Activated naive CD8-positive, alpha-beta T cell (primary cell): ENCODE measurements at regions not wholly inside any gene's neighbourhood (a gene's known extent, or its start where the extent isn't known, plus 50 kb on each side); places are given as distances from the start of the nearest gene placed in this dataset.
A peak's percentile ranks its signal among the peaks of the same experiment; 100 is the strongest.

Experiments used
- H3K27ac Mint-ChIP-seq: one replicate; pipeline ENCODE4 v1.8.0; 2021; ENCODE audit warnings: mixed read lengths
- H3K27me3 Mint-ChIP-seq: one replicate; pipeline ENCODE4 v1.8.0; 2021; ENCODE audit warnings: mixed read lengths
- H3K36me3 Mint-ChIP-seq: one replicate; pipeline ENCODE4 v1.8.0; 2021; ENCODE audit warnings: mixed read lengths
- H3K4me1 Mint-ChIP-seq: one replicate; pipeline ENCODE4 v1.8.0; 2021; ENCODE audit warnings: low read depth, mixed read lengths
- H3K4me3 Mint-ChIP-seq: one replicate; pipeline ENCODE4 v1.8.0; 2021; ENCODE audit warnings: mild to moderate bottlenecking, mixed read lengths
- H3K9me3 Mint-ChIP-seq: one replicate; pipeline ENCODE4 v1.8.0; 2021; ENCODE audit warnings: low read depth, mixed read lengths

DNA sequence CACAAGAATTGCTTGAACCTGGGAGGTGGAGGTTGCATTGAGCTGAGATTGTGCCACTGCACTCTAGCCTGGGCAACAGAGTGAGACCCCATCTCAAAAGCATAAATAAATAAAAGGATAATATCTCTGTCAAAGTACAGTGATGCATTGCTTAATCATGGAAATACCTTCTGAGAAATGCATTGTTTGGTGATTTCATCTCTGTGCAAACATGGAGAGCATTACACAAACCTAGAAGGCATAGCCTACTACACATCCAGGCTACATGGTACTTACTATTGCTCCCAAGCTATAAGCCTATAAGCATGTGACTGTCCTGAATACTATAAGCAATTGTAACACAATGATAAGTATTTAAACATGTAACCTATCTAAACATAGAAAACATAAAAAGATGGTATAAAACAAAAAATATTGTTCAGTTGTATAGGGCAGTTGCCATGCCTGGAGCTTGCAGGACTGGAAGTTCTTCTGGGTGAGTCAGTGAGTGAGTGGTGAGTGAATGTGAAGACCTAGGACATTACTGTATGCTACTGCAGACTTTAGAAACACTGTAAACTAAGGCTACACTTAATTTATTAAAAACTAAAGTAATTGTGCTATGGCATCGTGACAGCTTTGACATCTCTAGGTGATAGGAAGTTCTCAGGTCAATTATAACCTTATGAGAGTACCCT, 93.6 kb upstream of the SNRPN start:
- no peaks in the 10 kb centered on the region for H3K36me3 Mint-ChIP-seq
- no peak overlapping the region for H3K4me3 Mint-ChIP-seq
- H3K27ac Mint-ChIP-seq, result no peak overlapping the region
- peaks cover 6% of the 10 kb centered on the region for H3K27me3 Mint-ChIP-seq
- H3K4me1 Mint-ChIP-seq, result no peaks in the 10 kb centered on the region
- peaks cover 12% of the 10 kb centered on the region for H3K9me3 Mint-ChIP-seq

GRCh38 chr15:24862726-24863521, 91.9 kb upstream of the SNRPN start:
- H3K4me1 Mint-ChIP-seq, result no peaks in the 10 kb centered on the region

GRCh38 chr15:24865303-24865702, 89.5 kb upstream of the SNRPN start:
- Mint-ChIP-seq H3K36me3 (no peaks in the 10 kb centered on the region), H3K9me3 (peaks cover 15% of the 10 kb centered on the region), H3K4me3 (no peak overlapping the region), H3K27me3 (no peaks in the 10 kb centered on the region), H3K27ac (no peak overlapping the region), H3K4me1 (no peaks in the 10 kb centered on the region)

More at GRCh38 chr15:24862726-24863521, 91.9 kb upstream of the SNRPN start:
- Mint-ChIP-seq H3K9me3 (peaks cover 14% of the 10 kb centered on the region), H3K36me3 (no peaks in the 10 kb centered on the region), H3K27ac (no peak overlapping the region), H3K4me3 (no peak overlapping the region), H3K27me3 (peaks cover 5% of the 10 kb centered on the region)

DNA sequence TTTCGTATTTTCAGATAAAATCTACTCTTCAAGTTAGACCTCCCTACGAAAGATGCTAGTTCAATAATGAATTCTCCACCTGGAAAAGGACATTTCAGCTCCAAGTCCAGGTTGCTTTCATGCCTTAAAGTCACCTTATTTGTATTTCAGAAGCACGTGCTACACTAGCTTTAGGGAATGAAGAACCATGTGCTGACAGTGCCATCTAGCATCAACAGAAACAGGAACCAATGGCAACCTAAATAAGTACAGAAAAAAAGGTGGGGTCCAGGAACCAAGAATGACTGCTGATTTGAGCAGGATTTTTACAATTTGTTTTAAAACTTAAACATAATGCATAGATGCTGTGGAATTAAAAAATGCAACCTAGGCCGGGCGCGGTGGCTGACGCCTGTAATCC, 77.6 kb upstream of the SNRPN start:
- H3K27ac Mint-ChIP-seq, result no peak overlapping the region
- no peak overlapping the region for H3K4me3 Mint-ChIP-seq
- H3K27me3 Mint-ChIP-seq, result no peaks in the 10 kb centered on the region
- peaks cover 2% of the 10 kb centered on the region for H3K4me1 Mint-ChIP-seq
- H3K9me3 Mint-ChIP-seq, result peaks cover 15% of the 10 kb centered on the region
- H3K36me3 Mint-ChIP-seq, result peaks cover 12% of the 10 kb centered on the region

DNA sequence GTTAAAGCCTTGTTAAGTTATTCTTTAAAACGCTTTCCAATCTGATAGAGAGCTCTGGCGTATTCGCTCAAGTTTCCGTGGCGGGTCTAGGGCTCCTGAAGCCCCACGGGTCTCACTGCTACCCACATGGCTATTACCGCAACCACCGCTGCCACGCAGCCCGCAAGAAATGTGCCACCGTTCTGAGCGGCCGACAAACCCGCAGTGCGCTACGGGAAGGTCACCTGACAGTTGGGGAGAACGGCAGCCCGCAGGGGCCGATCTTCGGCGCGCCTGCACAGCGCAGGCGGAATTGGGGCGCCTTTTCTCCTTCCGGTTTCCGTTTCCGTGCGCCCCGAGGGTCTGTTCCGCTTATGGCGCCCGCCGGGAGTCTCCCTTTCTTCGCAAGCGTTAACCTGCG, 76.6 kb upstream of the SNRPN start:
- H3K27ac Mint-ChIP-seq, result no peak overlapping the region

GRCh38 chr15:24879492-24879891, 75.3 kb upstream of the SNRPN start:
- peaks cover 10% of the 10 kb centered on the region for H3K36me3 Mint-ChIP-seq
- peaks cover 14% of the 10 kb centered on the region for H3K9me3 Mint-ChIP-seq
- H3K27me3 Mint-ChIP-seq, result no peaks in the 10 kb centered on the region
- H3K27ac Mint-ChIP-seq, result no peak overlapping the region
- H3K4me1 Mint-ChIP-seq, result peaks cover 2% of the 10 kb centered on the region
- no peak overlapping the region for H3K4me3 Mint-ChIP-seq

More for the DNA sequence above, 76.6 kb upstream of the SNRPN start:
- peaks cover 2% of the 10 kb centered on the region for H3K4me1 Mint-ChIP-seq
- H3K36me3 Mint-ChIP-seq, result peaks cover 12% of the 10 kb centered on the region
- H3K9me3 Mint-ChIP-seq, result peaks cover 15% of the 10 kb centered on the region
- H3K4me3 Mint-ChIP-seq, result peak overlapping the region; percentile 72
- H3K27me3 Mint-ChIP-seq, result no peaks in the 10 kb centered on the region

DNA sequence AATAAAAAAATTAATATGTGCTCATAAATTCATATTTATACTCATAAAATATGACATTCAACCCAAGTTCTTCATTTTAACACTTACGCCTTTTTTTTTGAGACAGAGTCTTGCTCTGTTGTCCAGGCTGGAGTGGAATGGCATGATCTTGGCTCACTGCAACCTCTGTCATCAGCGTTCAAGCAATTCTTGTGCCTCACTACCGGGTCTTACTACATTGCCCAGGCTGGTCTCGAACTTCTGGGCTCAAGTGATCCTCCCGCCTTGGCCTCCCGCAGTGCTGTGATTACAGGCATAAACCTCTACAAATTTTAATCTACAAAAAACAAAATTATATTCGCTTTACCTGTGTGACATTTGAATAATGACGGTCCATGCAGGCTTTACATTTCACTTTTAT, 74.1 kb upstream of the SNRPN start:
- Mint-ChIP-seq H3K27ac (no peak overlapping the region), H3K4me1 (peaks cover 2% of the 10 kb centered on the region), H3K9me3 (peaks cover 5% of the 10 kb centered on the region), H3K27me3 (no peaks in the 10 kb centered on the region), H3K4me3 (no peak overlapping the region), H3K36me3 (peaks cover 10% of the 10 kb centered on the region)

DNA sequence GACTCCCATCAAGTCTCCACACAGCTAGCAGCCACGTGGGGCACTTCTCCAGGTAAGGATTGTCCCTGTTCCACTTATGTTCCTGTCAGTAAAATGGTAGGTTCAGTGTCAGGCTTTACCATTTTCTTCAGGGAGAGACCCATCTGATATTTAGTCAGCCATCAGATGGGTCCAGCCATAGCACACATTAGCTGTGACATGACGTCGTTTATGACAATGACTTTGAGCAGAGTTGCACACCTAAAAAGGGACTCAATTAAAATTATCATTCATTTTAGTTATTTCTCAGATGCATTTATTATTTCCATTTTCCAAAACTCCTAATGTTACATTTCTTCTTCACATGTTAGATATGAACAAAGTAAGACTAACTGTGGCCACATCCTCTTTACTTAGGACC, 68.2 kb upstream of the SNRPN start:
- peaks cover 4% of the 10 kb centered on the region for H3K36me3 Mint-ChIP-seq
- H3K27ac Mint-ChIP-seq, result no peak overlapping the region
- H3K4me1 Mint-ChIP-seq, result no peaks in the 10 kb centered on the region
- H3K4me3 Mint-ChIP-seq, result no peak overlapping the region
- peaks cover 2% of the 10 kb centered on the region for H3K27me3 Mint-ChIP-seq
- H3K9me3 Mint-ChIP-seq, result peaks cover 17% of the 10 kb centered on the region

- H3K27me3 Mint-ChIP-seq, result no peaks in the 10 kb centered on the region
- H3K27ac Mint-ChIP-seq, result no peak overlapping the region
- H3K4me3 Mint-ChIP-seq, result no peak overlapping the region
- no peaks in the 10 kb centered on the region for H3K36me3 Mint-ChIP-seq
- H3K4me1 Mint-ChIP-seq, result no peaks in the 10 kb centered on the region
- H3K9me3 Mint-ChIP-seq, result peaks cover 14% of the 10 kb centered on the region
Observed at GRCh38 chr15:24898715-24899272, 56.0 kb upstream of the SNRPN start.

DNA sequence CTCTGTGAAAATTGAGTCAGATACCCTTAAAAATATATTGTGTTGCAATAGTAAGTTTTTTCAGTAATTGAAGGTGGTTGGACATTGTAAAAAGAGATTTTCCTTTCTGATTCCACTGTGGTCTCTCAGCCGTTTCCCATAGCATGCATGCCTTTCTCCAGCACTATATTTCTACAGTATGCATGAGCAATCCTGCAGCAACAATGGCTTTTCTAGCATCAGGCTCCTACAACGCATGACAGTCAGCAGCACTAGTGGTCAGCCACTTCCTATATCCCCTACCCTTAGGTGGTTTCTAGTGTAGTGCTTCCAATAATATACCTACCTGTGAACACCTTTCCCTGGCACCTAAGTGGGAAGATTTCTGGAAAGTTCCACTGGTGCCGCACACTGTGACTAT, 55.4 kb upstream of the SNRPN start:
- Mint-ChIP-seq H3K27ac (no peak overlapping the region), H3K4me1 (no peaks in the 10 kb centered on the region)

GRCh38 chr15:24899795-24900194, 55.0 kb upstream of the SNRPN start:
- H3K27me3 Mint-ChIP-seq, result no peaks in the 10 kb centered on the region
- no peaks in the 10 kb centered on the region for H3K4me1 Mint-ChIP-seq
- H3K27ac Mint-ChIP-seq, result no peak overlapping the region
- no peaks in the 10 kb centered on the region for H3K36me3 Mint-ChIP-seq
- no peak overlapping the region for H3K4me3 Mint-ChIP-seq
- peaks cover 14% of the 10 kb centered on the region for H3K9me3 Mint-ChIP-seq

More for the DNA sequence above, 55.4 kb upstream of the SNRPN start:
- Mint-ChIP-seq H3K27me3 (no peaks in the 10 kb centered on the region), H3K4me3 (no peak overlapping the region), H3K9me3 (peaks cover 14% of the 10 kb centered on the region), H3K36me3 (no peaks in the 10 kb centered on the region)

DNA sequence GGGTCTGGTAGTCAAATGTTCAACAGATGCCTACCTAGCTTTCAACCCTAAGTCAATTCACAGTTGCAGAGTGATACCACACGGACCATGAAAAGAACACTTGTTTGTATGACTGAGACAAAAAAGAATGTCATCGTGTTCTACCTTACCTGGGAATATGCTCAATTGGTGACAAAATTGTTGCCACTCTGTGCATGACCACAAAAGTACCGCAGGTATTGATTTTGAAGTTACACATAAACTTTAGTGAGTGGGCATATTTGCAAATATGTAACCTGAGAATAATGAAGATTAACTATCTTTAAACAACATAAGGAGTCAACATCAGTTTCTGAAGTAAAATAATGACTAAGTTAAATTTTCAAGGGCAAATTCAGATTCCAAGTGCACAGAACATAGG, 53.4 kb upstream of the SNRPN start:
- no peaks in the 10 kb centered on the region for H3K36me3 Mint-ChIP-seq
- peaks cover 11% of the 10 kb centered on the region for H3K9me3 Mint-ChIP-seq
- H3K27ac Mint-ChIP-seq, result no peak overlapping the region
- H3K27me3 Mint-ChIP-seq, result no peaks in the 10 kb centered on the region
- H3K4me1 Mint-ChIP-seq, result no peaks in the 10 kb centered on the region
- no peak overlapping the region for H3K4me3 Mint-ChIP-seq
